Left ventricle myocardium inferior (tissue), 1 donor: ENCODE measurements at regions not wholly inside any gene's neighbourhood (a gene's known extent, or its start where the extent isn't known, plus 50 kb on each side); places are given as distances from the start of the nearest gene placed in this dataset.

Experiments used
- DNase-seq: peaks from one replicate; pipeline ENCODE4 v3.0.0-alpha.2; 2020
- H3K27ac ChIP-seq: fragments of 200-600 bp; replicated peaks from 2 replicates; pipeline ENCODE4 v1.8.0; 2021
- H3K27me3 ChIP-seq: fragments of 200-600 bp; 2 replicates; pipeline ENCODE4 v1.8.0; 2021; ENCODE audit warnings: low read depth
- H3K36me3 ChIP-seq: fragments of 200-600 bp; 2 replicates; pipeline ENCODE4 v1.8.0; 2021
- H3K4me1 ChIP-seq: fragments of 200-600 bp; 2 replicates; pipeline ENCODE4 v1.8.0; 2021
- H3K4me3 ChIP-seq: fragments of 200-600 bp; 2 replicates; pipeline ENCODE4 v1.8.0; 2021; ENCODE audit warnings: mild to moderate bottlenecking, moderate library complexity
- H3K9me3 ChIP-seq: fragments of 200-600 bp; replicated peaks from 2 replicates; pipeline ENCODE4 v1.8.0; 2021
- CTCF ChIP-seq: fragments of 200-600 bp; IDR thresholded peaks from 2 replicates; pipeline ENCODE4 v1.8.0; 2021; ENCODE audit warnings: antibody characterized with exemption, mild to moderate bottlenecking, borderline replicate concordance
- intact Hi-C: fragments of 100-400 bp; cut with micrococcal nuclease; formaldehyde crosslinking; loops from one replicate; pipeline ENCODE4 v1.11.0; 2022
- donor health status: DM: no; HTN: yes; CAD: no; lungs with severe emphysema.

GRCh38 chr2:43092520-43093179 is 133.8 kb downstream of the ZFP36L2 start:
- peaks cover 5% of the 10 kb centered on the region for H3K4me1 ChIP-seq
- H3K36me3 ChIP-seq, result peaks cover 8% of the 10 kb centered on the region
- DNase-seq, result no peak
- intact Hi-C loops, result no loop called here
- no peak for TF ChIP-seq CTCF
- H3K4me3 ChIP-seq, result no peak overlapping the region
- H3K27ac ChIP-seq, result no peak overlapping the region
- H3K27me3 ChIP-seq, result no peaks in the 10 kb centered on the region
- H3K9me3 ChIP-seq, result peaks cover 25% of the 10 kb centered on the region

- intact Hi-C loops, result no loop called here
- Histone ChIP-seq H3K4me1 (peaks cover 26% of the 10 kb centered on the region), H3K4me3 (no peak overlapping the region), H3K9me3 (peaks cover 19% of the 10 kb centered on the region), H3K27me3 (no peaks in the 10 kb centered on the region), H3K36me3 (peaks cover 8% of the 10 kb centered on the region), H3K27ac (no peak overlapping the region)
- DNase-seq, result no peak
- no peak for TF ChIP-seq CTCF
Measured at GRCh38 chr2:43090317-43090716, 136.1 kb downstream of the ZFP36L2 start.

GRCh38 chr2:43088143-43089073 is 138.0 kb downstream of the ZFP36L2 start:
- DNase-seq, result no peak
- peak overlapping the region; percentile 96 for H3K27ac ChIP-seq

GRCh38 chr2:43087413-43087812 is 139.0 kb downstream of the ZFP36L2 start:
- intact Hi-C loops, result no loop called here
- TF ChIP-seq CTCF, result no peak
- H3K4me1 ChIP-seq, result peaks cover 55% of the 10 kb centered on the region

More at GRCh38 chr2:43088143-43089073, 138.0 kb downstream of the ZFP36L2 start:
- no peak for TF ChIP-seq CTCF
- H3K4me3 ChIP-seq, result no peak overlapping the region
- H3K9me3 ChIP-seq, result peaks cover 19% of the 10 kb centered on the region
- no peaks in the 10 kb centered on the region for H3K27me3 ChIP-seq
- peaks cover 8% of the 10 kb centered on the region for H3K36me3 ChIP-seq
- intact Hi-C loops, result no loop called here
- peaks cover 45% of the 10 kb centered on the region for H3K4me1 ChIP-seq

GRCh38 chr2:43086451-43087221 is 139.8 kb downstream of the ZFP36L2 start:
- TF ChIP-seq CTCF, result no peak
- Histone ChIP-seq H3K27ac (peak overlapping the region; percentile 96), H3K36me3 (peaks cover 8% of the 10 kb centered on the region), H3K4me3 (no peak overlapping the region), H3K4me1 (peaks cover 63% of the 10 kb centered on the region), H3K27me3 (no peaks in the 10 kb centered on the region), H3K9me3 (peaks cover 19% of the 10 kb centered on the region)
- peak; percentile 66 for DNase-seq
- intact Hi-C loops, result no loop called here

More at GRCh38 chr2:43087413-43087812, 139.0 kb downstream of the ZFP36L2 start:
- no peak overlapping the region for H3K4me3 ChIP-seq
- DNase-seq, result no peak
- H3K9me3 ChIP-seq, result peaks cover 19% of the 10 kb centered on the region
- H3K36me3 ChIP-seq, result peaks cover 8% of the 10 kb centered on the region
- H3K27ac ChIP-seq, result peak overlapping the region; percentile 96
- no peaks in the 10 kb centered on the region for H3K27me3 ChIP-seq
